VCaP (cell line): ENCODE measurements at regions not wholly inside any gene's neighbourhood (a gene's known extent, or its start where the extent isn't known, plus 50 kb on each side); places are given as distances from the start of the nearest gene placed in this dataset.
"Not testable (repeated sequence)": the region's sequence is repeated elsewhere in the genome, so short reads cannot be mapped to it uniquely, and the experiment has no call there.

ENCODE experiments used
- H3K27ac ChIP-seq: fragments of 450-650 bp; 2 replicates; pipeline ENCODE4 v1.5.1; 2017
- TF ChIP-seq, protein P1 (sequence below): fragments of 450-650 bp; conservative IDR thresholded peaks from 2 replicates; pipeline ENCODE4 v1.5.1; 2017; ENCODE audit warnings: mild to moderate bottlenecking, moderate library complexity

DNA sequence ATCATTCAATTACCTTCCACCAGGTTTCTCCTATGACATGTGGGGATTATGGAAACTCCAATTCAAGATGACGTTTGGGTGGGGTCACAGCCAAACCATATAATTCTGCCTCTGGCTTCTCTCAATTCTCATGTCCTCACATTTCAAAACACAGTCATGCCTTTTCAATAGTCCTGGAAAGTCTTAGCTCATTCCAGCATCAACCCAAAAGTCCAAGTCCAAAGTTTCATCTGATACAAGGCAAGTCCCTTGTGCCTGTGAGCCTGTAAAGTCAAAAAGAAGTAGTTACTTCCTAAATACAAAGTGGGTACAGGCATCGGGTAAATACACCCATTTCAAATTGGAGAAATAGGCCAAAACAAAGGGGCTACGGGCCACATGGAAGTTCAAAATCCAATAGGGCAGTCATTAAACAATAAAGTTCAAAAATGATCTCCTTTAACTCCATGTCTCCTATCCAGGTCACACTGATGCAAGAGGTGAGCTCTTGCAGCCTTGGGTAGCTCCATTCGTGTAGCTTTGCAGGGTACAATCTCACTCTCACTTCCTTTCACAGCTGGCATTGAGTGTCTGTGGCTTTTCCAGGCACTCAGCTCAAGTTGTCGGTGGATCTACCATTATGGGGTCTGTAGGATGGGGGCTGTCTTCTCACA is 112.9 kb downstream of the FCRL5 start:
- peak overlapping the region; percentile 18; the same call in 1 of the 2 replicates for H3K27ac ChIP-seq
- TF ChIP-seq, protein P1, sequence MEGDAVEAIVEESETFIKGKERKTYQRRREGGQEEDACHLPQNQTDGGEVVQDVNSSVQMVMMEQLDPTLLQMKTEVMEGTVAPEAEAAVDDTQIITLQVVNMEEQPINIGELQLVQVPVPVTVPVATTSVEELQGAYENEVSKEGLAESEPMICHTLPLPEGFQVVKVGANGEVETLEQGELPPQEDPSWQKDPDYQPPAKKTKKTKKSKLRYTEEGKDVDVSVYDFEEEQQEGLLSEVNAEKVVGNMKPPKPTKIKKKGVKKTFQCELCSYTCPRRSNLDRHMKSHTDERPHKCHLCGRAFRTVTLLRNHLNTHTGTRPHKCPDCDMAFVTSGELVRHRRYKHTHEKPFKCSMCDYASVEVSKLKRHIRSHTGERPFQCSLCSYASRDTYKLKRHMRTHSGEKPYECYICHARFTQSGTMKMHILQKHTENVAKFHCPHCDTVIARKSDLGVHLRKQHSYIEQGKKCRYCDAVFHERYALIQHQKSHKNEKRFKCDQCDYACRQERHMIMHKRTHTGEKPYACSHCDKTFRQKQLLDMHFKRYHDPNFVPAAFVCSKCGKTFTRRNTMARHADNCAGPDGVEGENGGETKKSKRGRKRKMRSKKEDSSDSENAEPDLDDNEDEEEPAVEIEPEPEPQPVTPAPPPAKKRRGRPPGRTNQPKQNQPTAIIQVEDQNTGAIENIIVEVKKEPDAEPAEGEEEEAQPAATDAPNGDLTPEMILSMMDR, result no peak

DNA sequence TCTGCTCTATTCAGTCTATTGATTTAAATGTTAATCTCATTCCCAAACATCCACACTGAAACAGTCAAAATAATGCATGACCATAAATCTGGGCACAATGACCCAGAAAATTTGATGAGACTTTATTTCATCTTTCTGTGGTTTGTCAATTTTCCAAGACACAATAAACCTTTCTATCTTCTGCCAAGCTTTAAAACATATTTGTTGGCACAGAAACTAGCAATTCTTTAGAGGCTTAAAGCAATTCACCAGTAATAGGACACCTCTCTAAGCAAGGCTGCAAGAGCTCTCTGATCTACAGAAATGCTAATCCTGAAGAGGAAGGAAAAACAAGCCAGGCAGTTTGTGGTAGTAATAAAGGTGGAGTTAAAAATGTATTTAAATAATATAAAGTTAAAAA is 113.7 kb downstream of the FCRL5 start:
- peak overlapping the region; percentile 18; the same call in 1 of the 2 replicates for H3K27ac ChIP-seq
- TF ChIP-seq, protein P1, result no peak

DNA sequence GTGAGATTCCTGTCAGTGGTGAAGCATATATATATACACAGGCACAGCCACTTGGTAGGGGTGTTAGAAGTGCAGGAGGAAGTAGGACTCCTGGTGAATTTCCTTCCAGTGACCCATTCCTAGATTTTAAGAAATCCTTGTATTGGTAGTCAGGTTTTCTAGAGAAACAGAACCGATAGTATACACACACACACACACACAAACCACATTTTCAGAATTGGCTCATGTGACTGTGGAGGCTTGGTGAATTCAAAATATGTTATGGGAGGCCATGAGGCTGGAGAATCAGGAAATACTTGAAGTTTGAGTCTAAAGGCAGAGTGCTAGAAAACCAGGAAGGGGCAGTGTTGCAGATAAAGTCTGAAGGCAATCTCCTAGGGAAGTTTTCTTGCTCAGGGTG is 114.2 kb downstream of the FCRL5 start:
- TF ChIP-seq, protein P1, result no peak
- H3K27ac ChIP-seq, result peak overlapping the region; percentile 18; the same call in 1 of the 2 replicates

DNA sequence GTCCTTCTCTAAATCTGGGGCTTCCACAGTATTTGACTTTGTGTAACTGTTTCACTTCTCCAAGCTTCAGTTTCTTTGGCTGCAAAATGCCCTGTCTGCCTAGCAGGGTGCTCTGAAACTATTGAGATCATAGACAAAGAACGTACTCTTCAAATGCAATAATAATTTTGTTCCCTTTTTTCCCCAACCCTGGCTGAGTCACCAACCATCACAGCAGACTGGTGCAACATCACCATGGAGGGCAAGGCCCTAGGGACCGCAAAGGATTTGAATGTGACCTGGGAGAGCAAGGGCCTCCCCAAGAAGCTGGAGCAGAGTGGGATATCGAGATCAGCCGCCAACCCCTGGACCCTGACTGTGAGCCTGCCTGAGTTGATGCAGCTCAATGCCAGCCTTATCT is 115.0 kb downstream of the FCRL5 start:
- H3K27ac ChIP-seq, result no peak overlapping the region
- TF ChIP-seq, protein P1, result no peak

DNA sequence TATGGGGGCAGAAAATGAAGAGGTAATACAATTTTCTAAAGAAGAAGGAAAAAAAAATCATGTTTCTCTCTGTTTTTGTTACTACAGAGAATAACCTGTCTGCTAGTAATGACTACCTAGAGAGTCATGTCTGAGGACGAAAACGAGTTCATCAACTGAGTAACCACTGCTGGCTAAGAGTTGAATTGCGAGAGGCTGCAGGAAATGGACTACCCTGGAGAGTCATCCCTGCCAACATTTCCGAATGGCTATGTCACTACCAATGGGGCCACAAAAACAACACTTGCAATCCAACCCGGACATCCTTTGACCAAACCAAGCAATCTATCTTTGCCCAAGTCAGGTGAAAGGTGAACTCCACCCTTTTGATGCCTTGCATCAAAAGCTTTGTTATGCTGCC is 120.6 kb downstream of the FCRL5 start:
- no peak overlapping the region for H3K27ac ChIP-seq
- TF ChIP-seq, protein P1, result no peak

DNA sequence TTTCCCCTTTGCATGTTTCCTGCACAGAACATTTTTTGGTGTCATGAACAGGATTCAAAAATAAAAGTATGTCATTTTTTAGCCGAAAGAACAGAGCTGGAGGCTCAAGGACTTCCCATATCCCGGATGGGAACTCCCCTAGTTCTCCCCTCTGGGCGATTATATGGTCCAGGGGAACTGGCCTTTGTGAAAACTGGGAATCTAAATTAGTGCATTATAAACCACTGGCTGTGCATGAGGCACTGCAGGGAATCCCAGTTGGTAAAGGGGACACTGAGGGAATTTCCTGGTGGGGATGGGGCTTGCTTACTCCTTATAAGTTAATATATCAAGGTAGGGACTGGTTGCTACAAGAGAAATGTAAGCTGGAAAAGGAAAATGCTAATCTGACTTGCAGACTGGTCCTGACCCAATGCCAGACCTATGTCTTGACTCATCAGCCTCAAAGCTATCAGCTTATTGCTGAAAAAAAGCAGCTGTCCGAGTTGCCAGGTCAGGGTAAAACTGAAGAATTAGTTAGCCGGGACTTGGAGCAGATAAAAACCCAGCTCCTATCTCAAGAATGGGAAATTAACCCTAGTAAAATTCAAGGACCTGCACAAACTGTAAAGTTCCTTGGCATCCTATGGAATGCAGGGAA is 122.6 kb downstream of the FCRL5 start:
- H3K27ac ChIP-seq, result no peak overlapping the region
- TF ChIP-seq, protein P1, result no peak

DNA sequence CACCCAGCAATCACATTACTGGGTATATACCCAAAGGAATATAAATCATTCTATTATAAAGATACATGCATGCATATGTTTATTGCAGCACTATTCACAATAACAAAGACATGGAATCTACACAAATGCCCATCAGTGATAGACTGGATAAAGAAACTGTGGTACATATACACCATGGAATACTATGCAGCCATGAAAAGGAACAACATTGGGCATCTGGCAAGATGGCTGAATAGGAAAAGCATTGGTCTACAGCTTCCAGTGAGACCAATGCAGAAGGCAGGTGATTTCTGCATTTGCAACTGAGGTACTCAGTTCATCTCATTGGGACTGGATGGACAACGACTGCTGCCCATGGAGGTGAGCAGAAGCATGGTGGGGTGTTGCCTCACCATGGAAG is 128.6 kb downstream of the FCRL5 start:
- H3K27ac ChIP-seq, result not testable (repeated sequence)
